ENCODE measurements at regions not wholly inside any gene's neighbourhood (a gene's known extent, or its start where the extent isn't known, plus 50 kb on each side); places are given as distances from the start of the nearest gene placed in this dataset.
"Not testable (repeated sequence)": the region's sequence is repeated elsewhere in the genome, so short reads cannot be mapped to it uniquely, and the experiment has no call there.

GRCh38 chr7:47088329-47089067, 493.4 kb downstream of the TNS3 start:
- peak in 1 of 2 donors; percentile 18 for DNase-seq

DNA sequence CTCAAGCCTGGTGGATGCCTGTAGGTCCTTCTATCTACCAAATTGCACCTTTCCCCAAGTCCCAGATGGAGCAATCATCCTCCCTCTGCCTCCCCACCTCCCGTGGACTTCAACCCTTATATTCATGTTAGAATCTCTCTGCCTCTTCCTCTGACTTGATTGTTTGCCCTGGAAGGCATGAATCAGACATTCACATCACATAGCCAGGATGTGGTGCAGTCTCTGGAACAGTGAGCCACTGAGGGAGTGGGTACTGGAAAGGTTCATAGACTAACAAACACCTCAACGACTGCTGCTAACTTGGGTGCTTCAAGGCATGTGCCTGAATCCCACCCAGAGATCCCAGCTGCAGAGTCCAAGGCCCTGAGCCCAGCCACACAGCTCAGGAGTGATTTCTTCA, 494.0 kb downstream of the TNS3 start:
- no peak for DNase-seq

- no peak for DNase-seq
These were observed 496.2 kb downstream of the TNS3 start for GRCh38 chr7:47085491-47086275.

DNA sequence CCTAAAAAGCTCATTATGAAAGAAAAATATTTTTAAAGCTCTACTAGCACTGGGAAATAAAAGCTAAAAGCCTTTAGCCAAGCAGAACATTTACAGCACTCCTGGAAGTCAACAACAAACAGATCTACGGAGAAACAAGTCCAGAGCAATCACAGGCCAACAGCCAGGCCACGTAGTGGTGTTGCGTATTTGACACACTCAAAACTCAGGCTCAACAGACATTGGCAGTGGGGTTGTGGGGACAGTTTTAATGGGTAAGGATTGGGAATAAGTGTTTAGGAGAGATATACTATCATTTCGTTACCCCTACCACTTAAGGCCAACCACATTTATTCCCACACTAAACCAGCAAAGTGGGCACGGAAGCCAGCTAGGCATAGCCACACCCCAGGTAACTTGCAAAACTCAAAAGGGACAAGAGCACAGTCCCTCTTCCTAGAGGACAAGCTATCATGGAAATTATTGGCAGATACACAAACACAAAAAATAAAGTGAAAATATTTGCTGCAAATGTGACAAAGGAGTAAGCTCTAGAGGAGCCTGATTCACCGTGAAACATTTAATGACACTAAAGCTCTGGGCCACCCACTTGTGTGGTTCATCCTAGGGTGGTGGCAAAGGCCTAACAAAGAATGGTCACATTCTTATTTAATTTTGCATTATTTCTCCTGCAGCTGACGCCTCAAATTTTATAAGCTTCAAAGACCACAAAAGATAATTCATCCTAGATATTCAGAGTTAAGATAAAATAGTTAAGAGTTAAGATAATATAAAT, 498.2 kb downstream of the TNS3 start:
- no peak for DNase-seq

DNA sequence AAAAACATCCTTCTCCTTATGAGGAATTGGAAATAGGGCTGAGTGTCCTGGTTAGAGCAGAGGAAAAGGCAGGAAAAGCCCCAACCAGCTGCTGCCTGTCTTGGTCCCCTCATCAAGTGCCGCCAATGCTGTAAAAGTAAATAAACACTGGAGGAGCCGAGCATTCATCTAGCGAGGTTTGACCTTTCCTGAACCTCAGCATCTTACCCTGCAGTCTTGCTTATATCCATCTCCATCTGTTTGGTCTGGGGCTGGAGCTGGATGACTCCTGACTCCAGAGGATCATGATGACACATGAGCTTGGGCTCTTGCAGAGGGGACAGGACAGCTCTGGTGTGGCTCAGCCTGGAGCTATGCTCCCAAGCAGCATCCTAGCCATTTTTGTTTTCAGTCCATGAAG, 501.1 kb downstream of the TNS3 start:
- DNase-seq = no peak

- no peak for DNase-seq
These were observed 503.7 kb downstream of the TNS3 start for GRCh38 chr7:47078241-47078640.

- no peak for DNase-seq
These were observed 507.2 kb downstream of the TNS3 start for GRCh38 chr7:47074702-47075153.

GRCh38 chr7:47073284-47073683, 508.6 kb downstream of the TNS3 start:
- no peak for DNase-seq

DNA sequence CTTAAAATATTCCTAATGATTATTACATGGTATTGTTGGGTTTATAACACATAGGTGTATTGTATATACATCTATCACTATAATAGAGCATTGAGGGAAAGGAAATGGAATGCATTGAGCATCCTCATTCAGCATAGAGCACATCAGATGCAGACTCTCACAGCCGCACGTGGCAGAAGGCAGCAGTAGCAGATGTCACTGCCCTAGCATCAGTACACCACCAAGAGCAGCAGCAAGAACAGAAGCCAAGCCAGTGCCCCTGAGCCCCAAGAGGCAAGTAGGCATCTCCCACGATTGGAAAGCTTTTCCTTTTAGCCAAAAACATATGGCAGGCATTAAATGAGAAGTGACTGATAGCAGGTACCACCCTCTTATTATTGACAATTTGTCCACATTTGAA, 510.0 kb downstream of the TNS3 start:
- no peak for DNase-seq

- no peak for DNase-seq
These were observed 512.4 kb downstream of the TNS3 start for GRCh38 chr7:47069385-47070076.

GRCh38 chr7:47066976-47067614, 514.8 kb downstream of the TNS3 start:
- no peak for DNase-seq

DNA sequence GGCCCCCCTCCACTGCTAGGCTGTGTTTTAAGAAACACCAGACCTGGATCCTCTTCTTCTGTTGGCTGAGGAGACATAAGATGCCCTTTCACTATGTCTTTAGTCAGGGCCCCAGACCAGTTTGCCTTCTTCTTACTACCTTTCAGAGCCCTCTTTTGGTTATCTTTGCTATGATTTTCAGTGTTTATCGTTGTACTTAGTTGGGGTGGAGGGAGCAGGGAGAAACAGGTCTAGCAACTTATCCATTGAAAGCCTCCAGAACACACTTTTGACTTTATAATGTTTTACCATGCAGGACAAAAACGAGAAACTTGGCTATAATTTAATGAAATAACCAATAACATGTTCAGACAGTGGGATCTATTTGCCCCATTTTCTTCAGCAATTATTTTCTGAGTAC, 525.2 kb downstream of the TNS3 start:
- no peak for DNase-seq

DNA sequence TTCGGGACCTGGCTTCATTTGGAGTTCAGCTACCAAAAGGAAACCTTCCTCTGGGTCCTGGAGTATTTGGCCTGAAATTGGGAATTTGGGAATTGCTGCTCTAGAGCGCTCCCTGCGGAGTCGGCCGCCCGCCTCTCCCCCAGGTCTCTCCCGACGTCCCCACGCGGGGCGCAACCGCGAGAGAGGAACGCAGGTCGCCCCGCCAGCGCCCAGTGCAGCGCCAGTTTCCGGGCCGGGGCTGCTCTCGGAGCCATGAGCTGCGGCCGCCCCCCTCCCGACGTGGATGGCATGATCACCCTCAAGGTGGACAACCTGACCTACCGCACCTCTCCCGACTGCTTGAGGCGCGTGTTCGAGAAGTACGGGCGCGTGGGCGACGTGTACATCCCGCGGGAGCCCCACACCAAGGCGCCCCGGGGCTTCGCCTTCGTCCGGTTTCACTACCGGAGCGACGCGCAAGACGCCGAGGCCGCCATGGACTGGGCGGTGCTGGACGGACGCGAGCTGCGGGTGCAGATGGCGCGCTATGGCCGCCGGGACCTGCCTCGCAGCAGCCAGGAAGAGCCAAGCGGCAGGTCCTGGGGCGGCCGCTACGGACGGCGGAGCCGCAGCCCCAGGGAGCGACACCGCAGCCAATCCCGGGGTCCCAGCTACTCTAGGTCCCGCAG, 529.2 kb downstream of the TNS3 start:
- DNase-seq = not testable (repeated sequence)

- no peak for DNase-seq
These were observed 532.6 kb downstream of the TNS3 start for GRCh38 chr7:47049234-47049774.

DNA sequence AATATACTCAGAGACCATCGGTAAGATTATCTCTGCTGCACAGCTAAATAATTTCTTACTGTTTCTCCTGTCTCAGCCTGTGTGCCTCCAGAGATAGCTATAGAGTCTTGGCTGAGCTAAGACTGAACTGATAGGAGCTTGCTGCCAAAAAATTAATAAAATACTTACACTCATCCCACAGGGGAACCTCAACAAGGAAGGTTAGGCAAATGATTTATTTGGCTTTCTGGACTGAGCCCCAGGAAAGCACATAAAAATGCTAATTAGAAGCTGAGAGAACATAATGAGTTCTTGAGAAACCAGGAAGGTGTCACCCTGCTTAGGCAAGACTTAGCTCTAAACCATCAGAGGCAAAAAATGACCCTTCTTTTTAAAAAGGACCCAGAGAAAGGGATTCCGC, 534.5 kb downstream of the TNS3 start:
- no peak for DNase-seq

- no peak for DNase-seq
These were observed 535.0 kb downstream of the TNS3 start for GRCh38 chr7:47046949-47047348.

DNA sequence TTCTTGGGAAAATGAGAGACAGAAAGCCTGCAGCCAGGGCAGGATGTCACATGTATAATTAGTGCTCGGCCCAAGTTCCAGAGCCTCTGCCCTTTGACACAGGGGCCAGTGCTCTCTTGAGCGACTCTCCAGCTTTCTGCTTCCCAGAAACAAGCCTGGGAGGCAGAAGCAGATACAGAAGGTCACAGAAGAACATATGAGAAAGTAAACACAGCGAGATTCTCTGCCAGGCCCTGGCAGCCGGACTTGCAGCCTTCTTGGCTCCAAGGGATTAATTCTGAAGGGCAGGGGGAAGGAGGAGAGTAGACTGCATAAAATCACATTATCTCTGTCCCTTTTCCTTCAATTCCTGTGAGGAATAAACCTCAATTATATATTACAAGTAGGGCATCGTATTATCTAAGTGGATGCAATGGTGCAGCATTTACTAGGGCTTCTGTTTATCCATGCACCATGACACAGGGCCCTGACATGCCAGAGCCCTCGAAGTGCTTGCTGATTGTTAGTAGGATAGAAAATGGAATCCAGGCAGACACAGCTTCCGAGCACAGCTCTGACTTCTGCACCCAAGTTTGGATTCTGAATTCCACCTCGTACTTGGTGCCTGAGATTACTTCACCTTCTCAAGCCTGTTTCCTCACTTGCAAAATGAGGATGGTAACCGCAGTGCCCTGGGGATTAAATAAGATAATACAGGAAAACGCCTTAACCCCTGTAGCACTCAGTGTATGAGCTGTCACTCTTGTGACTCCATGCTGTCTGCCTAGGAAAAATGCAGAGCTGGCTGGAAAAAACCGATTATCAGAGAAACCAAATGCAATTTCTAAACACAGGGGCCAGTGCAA, 536.5 kb downstream of the TNS3 start:
- no peak for DNase-seq

DNA sequence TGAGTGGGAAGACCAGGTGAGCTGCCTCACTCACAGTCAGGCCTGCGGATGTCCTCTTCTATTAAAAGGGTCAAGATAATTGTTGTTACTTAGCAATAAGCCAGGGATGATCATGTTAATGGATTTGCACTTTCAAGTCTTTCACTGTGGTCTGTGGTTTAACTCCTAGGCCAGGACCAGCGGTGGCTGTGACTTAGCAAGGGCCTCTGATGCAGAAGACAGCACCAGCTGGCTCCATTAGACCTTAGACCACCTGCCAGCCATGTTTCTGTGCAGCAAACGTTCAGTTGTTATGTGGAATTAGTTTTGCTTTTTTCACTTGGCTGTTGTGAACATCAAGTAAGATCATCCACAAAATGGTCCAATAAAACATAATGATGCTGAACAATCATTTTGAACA, 537.3 kb downstream of the TNS3 start:
- DNase-seq = no peak

GRCh38 chr7:47043304-47043703, 538.6 kb downstream of the TNS3 start:
- DNase-seq = no peak

DNA sequence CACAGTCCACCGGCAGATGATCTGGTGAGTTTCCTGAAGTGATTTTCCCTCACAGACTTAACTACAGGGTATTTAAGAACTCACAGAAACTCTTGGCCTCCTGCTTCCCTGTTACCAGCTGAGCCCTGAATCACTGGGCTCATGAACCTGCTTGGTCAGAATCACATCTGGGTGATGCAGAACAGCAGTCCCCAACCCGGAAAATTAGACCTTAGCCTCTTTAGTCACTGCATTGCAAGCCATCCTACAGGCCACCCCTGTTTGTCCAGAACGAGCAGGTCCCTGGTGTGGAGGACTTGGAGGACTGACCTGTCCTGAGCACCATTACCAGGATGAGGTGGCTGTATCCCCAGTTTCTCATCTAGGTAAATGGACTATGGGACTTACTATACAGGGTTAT, 539.2 kb downstream of the TNS3 start:
- no peak for DNase-seq

All from CD4-positive, alpha-beta T cell treated with Interleukin-1 beta for 1 hour (primary cell).